OCI-M1 (cell line): ENCODE measurements at regions not wholly inside any gene's neighbourhood (a gene's known extent, or its start where the extent isn't known, plus 50 kb on each side); places are given as distances from the start of the nearest gene placed in this dataset.
"Not testable (repeated sequence)": the region's sequence is repeated elsewhere in the genome, so short reads cannot be mapped to it uniquely, and the experiment has no call there.

ENCODE experiments used
- DNase-seq: peaks from one replicate; lab custom pipeline; 2025; lab: John Stamatoyannopoulos, UW

DNA sequence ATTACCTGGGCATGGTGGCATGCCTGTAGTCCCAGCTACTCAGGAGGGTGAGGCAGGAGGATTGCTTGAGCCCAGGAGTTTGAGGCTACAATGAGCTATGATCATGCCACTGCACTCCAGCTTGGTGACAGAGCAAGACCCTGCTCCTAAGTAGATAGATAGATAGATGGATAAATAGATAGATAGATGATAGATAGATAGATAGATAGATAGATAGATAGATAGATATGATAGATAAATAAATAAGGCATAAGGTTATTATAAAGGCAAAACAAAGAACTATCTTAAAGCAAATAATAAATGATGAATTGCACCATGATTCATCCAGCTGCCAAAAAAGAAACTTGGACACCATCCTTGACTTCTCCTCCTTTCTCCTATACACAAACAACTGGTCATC lies 82.0 kb upstream of the DLX6 start:
- DNase-seq, result not testable (repeated sequence)

DNA sequence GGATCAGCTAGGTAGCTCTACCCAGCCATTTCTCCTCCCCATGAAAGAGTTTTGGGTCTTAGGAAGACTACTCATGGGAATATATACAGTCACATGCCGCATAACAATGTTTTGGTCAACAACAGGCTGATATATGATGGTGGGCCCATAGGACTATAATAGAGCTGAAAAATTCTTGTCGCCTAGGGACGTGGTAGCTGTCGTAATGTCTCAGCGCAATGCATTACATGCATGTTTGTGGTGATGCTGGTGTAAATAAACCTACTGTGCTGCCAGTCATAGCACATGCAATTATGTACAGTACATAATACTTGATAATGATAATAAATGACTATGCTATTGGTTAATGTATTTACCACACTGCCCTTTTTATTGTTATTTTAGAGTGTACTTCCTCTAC lies 78.2 kb upstream of the DLX6 start:
- no peak for DNase-seq

DNA sequence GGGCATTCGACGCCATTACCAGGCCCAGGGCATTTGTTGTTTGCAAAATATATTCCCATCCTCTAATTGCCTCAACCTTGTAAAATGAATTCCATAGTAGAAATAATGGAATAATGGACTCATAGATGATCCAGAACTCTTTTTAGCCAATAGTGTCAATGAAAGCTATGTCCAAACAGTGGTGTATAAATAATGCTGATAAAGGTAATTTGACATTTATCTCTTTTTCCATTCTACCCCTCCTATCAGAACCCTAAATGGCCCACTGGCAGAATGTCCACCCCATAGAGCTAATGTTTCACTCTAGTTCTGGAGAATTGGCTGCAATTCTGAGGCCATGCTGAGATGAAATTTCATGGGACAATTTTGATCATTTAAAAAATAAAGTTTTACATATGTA lies 76.4 kb upstream of the DLX6 start:
- DNase-seq, result no peak

DNA sequence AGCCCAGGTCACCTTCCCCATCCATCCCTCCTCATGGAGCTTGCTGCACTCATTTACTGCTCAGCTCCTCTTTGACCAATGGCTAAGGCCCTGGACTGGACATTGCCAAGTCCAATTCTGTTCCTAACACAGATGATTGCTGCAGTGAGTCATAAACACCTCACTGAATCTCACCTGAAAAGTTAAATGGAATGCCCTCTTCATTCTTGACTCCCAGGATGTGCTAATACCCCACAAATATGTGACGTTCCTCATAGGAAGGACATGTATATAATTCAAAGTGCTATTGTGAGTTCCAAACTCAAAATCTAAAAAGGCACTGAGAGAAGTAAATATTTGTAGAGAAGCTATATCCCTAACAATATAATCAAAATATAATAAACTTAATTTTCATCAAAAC lies 73.5 kb upstream of the DLX6 start:
- no peak for DNase-seq

DNA sequence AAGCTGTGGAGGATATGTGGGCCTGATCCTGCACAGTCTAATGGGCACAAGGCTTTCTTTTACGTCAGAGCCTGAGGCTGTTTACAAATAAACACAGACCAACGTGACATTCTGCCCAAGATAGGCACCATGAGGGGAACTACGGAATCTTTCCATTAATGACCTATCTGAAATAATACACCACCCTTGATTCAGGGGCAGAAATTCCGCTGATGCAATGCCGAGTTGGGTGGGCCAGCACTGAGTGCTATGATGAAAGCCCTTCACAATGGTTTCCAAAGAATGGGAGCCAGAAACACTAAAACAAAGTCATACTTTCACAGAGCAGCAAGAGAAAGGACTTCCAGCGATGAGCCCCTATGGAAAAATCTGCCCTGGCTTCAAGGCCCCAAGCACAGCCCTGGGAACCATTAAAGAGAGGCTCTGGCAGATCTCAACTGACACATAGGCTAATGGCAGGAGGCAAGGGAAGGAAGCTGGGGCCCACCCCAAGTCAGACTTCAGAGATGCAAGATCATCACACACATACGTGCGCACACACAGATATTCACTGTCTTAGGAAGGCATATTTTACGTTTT lies 72.2 kb upstream of the DLX6 start:
- no peak for DNase-seq

- DNase-seq, result no peak
Measured at GRCh38 chr7:96936621-96937020, 68.7 kb upstream of the DLX6 start.

- no peak for DNase-seq
Measured at GRCh38 chr7:96942112-96942511, 63.2 kb upstream of the DLX6 start.

DNA sequence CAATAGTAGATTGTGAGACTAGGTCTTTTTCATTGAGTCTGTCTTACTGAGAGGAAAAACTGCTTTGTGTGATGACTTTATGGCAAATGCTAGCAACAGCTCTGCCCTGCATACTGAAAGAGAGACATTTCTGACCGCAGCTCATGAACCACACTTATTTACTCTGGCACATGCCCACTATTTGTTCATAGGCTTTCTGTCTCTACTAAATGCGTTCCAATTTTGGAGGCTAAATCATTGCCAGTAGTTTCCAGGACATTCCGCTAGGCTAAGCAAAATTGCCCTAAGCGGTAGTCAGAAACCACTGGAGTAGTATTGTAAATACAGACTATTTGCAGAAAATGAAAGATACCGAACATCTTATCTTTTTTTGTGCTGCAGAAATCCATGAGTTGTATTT lies 55.6 kb upstream of the DLX6 start:
- no peak for DNase-seq

GRCh38 chr7:96952974-96953391 lies 52.4 kb upstream of the DLX6 start:
- DNase-seq, result no peak

DNA sequence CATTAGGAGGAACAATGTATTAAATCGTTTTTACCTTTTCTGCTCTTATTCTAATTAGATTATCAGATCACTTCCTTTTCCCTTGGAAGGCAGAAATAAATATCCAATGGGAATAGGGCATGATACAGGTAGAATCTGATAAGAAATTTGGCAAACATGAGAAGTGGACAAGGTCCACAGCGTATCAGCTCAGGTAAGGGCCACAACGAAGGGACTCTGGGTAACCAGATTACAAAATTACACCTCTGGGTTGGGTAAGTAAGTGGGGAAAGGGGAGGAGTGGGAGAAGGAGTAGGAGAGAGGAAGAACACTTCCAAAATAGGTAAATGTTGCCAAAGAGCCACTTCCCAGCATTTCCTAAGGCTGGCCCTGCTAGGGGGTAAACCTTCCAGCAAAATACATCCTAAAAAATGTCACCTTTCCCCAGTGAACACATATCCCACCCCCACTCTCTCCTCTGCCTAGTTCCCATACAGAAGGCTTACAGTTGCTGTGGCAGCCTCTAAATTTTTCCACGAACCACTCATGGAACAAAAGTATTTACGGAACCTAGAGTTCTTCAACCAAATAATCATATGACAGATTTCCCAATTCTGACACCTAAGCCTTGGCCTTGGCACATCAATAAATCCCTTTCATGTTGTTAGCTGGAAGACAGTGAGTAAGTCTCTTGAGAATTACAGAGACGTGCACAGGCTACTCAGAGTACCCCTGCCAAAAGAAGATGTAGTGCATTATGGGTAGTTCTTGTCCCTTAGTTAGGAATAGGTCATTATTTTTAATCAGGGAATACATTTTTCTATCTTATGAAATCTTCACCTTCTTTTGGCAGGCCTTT lies 51.5 kb upstream of the DLX6 start:
- DNase-seq, result no peak
